H9 (cell line): ENCODE measurements at regions not wholly inside any gene's neighbourhood (a gene's known extent, or its start where the extent isn't known, plus 50 kb on each side); places are given as distances from the start of the nearest gene placed in this dataset.
"Not testable (repeated sequence)": the region's sequence is repeated elsewhere in the genome, so short reads cannot be mapped to it uniquely, and the experiment has no call there.

Experiments
- DNase-seq: peaks from one replicate; pipeline ENCODE4 v3.0.0-alpha.2; 2017
- H2AFZ ChIP-seq: one replicate; pipeline ENCODE4 v1.6.1; 2013; ENCODE audit warnings: mild to moderate bottlenecking, low read length, control low read depth, moderate library complexity
- H2AK5ac ChIP-seq: 2 replicates; pipeline ENCODE4 v1.6.1; 2013; ENCODE audit warnings: low read length, control low read depth, mixed read lengths; ENCODE audit not compliant: insufficient read length
- H2BK120ac ChIP-seq: one replicate; pipeline ENCODE4 v1.6.1; 2013; ENCODE audit warnings: low read depth, mild to moderate bottlenecking, low read length, control low read depth, inconsistent platforms; ENCODE audit not compliant: poor library complexity, severe bottlenecking
- H2BK12ac ChIP-seq: 2 replicates; pipeline ENCODE4 v1.6.1; 2013; ENCODE audit warnings: low read length, control low read depth, mixed read lengths, low read depth; ENCODE audit not compliant: insufficient read length
- H2BK15ac ChIP-seq: 2 replicates; pipeline ENCODE4 v1.6.1; 2013; ENCODE audit warnings: low read depth, low read length, control low read depth
- H2BK20ac ChIP-seq: one replicate; pipeline ENCODE4 v1.6.1; 2013; ENCODE audit warnings: low read depth, mild to moderate bottlenecking, low read length, control low read depth, inconsistent platforms; ENCODE audit not compliant: poor library complexity, severe bottlenecking
- H2BK5ac ChIP-seq: 2 replicates; pipeline ENCODE4 v1.6.1; 2013; ENCODE audit warnings: low read length, control low read depth, mixed read lengths; ENCODE audit not compliant: insufficient read length
- H3K14ac ChIP-seq: 2 replicates; pipeline ENCODE4 v1.6.1; 2013; ENCODE audit warnings: low read length, control low read depth; ENCODE audit not compliant: insufficient read depth
- H3K18ac ChIP-seq: 2 replicates; pipeline ENCODE4 v1.6.1; 2013; ENCODE audit warnings: low read depth, mild to moderate bottlenecking, mixed read lengths, low read length, control low read depth; ENCODE audit not compliant: insufficient read length
- H3K23ac ChIP-seq: 2 replicates; pipeline ENCODE4 v1.6.1; 2013; ENCODE audit warnings: low read length, control low read depth, mixed read lengths, low read depth; ENCODE audit not compliant: insufficient read length
- H3K23me2 ChIP-seq: 2 replicates; pipeline ENCODE4 v1.6.1; 2013; ENCODE audit warnings: low read depth, mild to moderate bottlenecking, mixed read lengths, low read length, control low read depth; ENCODE audit not compliant: insufficient read length, poor library complexity, severe bottlenecking
- H3K27ac ChIP-seq: 2 replicates; pipeline ENCODE4 v1.5.1; 2013; ENCODE audit warnings: low read length, control low read depth, mixed read lengths, low read depth; ENCODE audit not compliant: insufficient read length
- H3K27me3 ChIP-seq: 2 replicates; pipeline ENCODE4 v1.6.1; 2013; ENCODE audit warnings: low read length, control low read depth, inconsistent platforms; ENCODE audit not compliant: insufficient read depth
- H3K4ac ChIP-seq: 2 replicates; pipeline ENCODE4 v1.6.1; 2013; ENCODE audit warnings: low read depth, mild to moderate bottlenecking, control low read depth, inconsistent platforms, low read length, moderate library complexity
- H3K4me1 ChIP-seq: 2 replicates; pipeline ENCODE4 v1.6.1; 2013; ENCODE audit warnings: low read length, control low read depth, inconsistent platforms; ENCODE audit not compliant: insufficient read depth
- H3K4me2 ChIP-seq: 2 replicates; pipeline ENCODE4 v1.6.1; 2013; ENCODE audit warnings: low read length, control low read depth, mixed read lengths; ENCODE audit not compliant: insufficient read length, insufficient read depth
- H3K56ac ChIP-seq: 2 replicates; pipeline ENCODE4 v1.6.1; 2013; ENCODE audit warnings: low read depth, mild to moderate bottlenecking, mixed read lengths, low read length, control low read depth; ENCODE audit not compliant: insufficient read length
- H3K79me1 ChIP-seq: 2 replicates; pipeline ENCODE4 v1.6.1; 2013; ENCODE audit warnings: low read depth, mild to moderate bottlenecking, moderate library complexity, low read length, control low read depth, inconsistent platforms; ENCODE audit not compliant: insufficient read depth, poor library complexity, severe bottlenecking
- H3K79me2 ChIP-seq: 2 replicates; pipeline ENCODE4 v1.6.1; 2013; ENCODE audit warnings: low read length, control low read depth, inconsistent platforms; ENCODE audit not compliant: insufficient read depth
- H3K9ac ChIP-seq: 2 replicates; pipeline ENCODE4 v1.6.1; 2013; ENCODE audit warnings: low read length, control low read depth, mixed read lengths; ENCODE audit not compliant: insufficient read length; ENCODE audit errors: extremely low read depth
- H3K9me3 ChIP-seq: one replicate; pipeline ENCODE4 v1.6.1; 2013; ENCODE audit warnings: low read depth, low read length, inconsistent platforms; ENCODE audit not compliant: control insufficient read depth
- H3T11ph ChIP-seq: one replicate; pipeline ENCODE4 v1.6.1; 2013; ENCODE audit warnings: mild to moderate bottlenecking, low read length, control low read depth, inconsistent platforms
- H4K20me1 ChIP-seq: one replicate; pipeline ENCODE4 v1.6.1; 2013; ENCODE audit not compliant: control insufficient read depth, insufficient read length, insufficient read depth
- H4K5ac ChIP-seq: 2 replicates; pipeline ENCODE4 v1.6.1; 2013; ENCODE audit warnings: low read depth, mild to moderate bottlenecking, mixed read lengths, low read length, control low read depth; ENCODE audit not compliant: insufficient read length
- H4K8ac ChIP-seq: replicated peaks from 2 replicates; pipeline ENCODE4 v1.6.1; 2013; ENCODE audit warnings: low read length, control low read depth, mixed read lengths, low read depth; ENCODE audit not compliant: insufficient read length
- H4K91ac ChIP-seq: 2 replicates; pipeline ENCODE4 v1.6.1; 2013; ENCODE audit warnings: low read depth, mild to moderate bottlenecking, moderate library complexity, mixed read lengths, low read length, control low read depth; ENCODE audit not compliant: insufficient read length
- H3K27ac Mint-ChIP-seq, 3 experiments: 2 replicates in 2 of 3; 3 replicates in 1 of 3; pipeline ENCODE4 v1.8.0; 2020 to 2021; ENCODE audit warnings: mixed read lengths in 3 of 3, mild to moderate bottlenecking in 1 of 3, moderate library complexity in 1 of 3
- H3K27me3 Mint-ChIP-seq: 2 replicates; pipeline ENCODE4 v1.8.0; 2021; ENCODE audit warnings: low read depth, mild to moderate bottlenecking, moderate library complexity, mixed read lengths
- H3K36me3 Mint-ChIP-seq, 3 experiments: 2 replicates in 2 of 3; 3 replicates in 1 of 3; pipeline ENCODE4 v1.8.0; 2020 to 2021; ENCODE audit warnings: low read depth in 3 of 3, mixed read lengths in 3 of 3; ENCODE audit not compliant: insufficient read depth in 1 of 3
- H3K4me1 Mint-ChIP-seq, 2 experiments: 2 replicates each; pipeline ENCODE4 v1.8.0; 2020; ENCODE audit warnings: mixed read lengths in 2 of 2
- H3K4me3 Mint-ChIP-seq, 2 experiments: 2 replicates in 1 of 2; 3 replicates in 1 of 2; pipeline ENCODE4 v1.8.0; 2020 to 2021; ENCODE audit warnings: mild to moderate bottlenecking in 2 of 2, mixed read lengths in 2 of 2, moderate library complexity in 1 of 2
- H3K9me3 Mint-ChIP-seq, 2 experiments: 2 replicates in 1 of 2; 3 replicates in 1 of 2; pipeline ENCODE4 v1.8.0; 2020; ENCODE audit warnings: mild to moderate bottlenecking in 2 of 2, mixed read lengths in 2 of 2, moderate library complexity in 1 of 2
- WGBS: extraction: QIAGEN DNeasy Blood & Tissue Kit; methylation state at CpG from one replicate; pipeline ENCODE4 v1.1.7; 2013; ENCODE audit warnings: missing lambda C conversion rate, low lambda C conversion rate, mixed read lengths; ENCODE audit not compliant: insufficient read length; ENCODE audit errors: extremely low coverage; 5-methylcytosine and 5-hydroxymethylcytosine counted together
- TF ChIP-seq, protein P1 (sequence below): fragments of 200-600 bp; sonication (generic); conservative IDR thresholded peaks from 3 replicates; pipeline ENCODE4 v1.8.0; 2021; ENCODE audit warnings: antibody characterized with exemption, mild to moderate bottlenecking

DNA sequence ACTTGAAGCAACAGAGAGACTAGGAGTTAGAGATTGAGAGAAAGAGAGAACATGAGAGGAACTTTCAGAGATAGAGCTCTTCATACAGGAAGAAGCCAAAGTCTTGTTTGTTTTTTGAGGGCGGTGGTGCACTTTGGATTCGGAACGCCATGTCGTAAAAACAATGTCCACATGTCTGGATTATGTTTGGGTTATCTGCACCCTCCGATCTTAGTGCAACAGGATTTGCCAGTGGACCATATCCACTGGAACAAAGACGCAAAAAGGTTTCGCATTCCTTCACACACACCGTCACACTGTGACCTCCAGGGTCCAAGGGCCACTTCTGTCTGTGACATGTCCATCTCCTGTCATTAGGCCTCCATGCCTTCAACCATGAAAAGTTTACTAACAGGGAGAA lies 141.8 kb upstream of the ATP11B start:
- Histone ChIP-seq H3K79me1 (no peaks in the 10 kb centered on the region), H3K14ac (no peak overlapping the region), H3K56ac (no peak overlapping the region), H2BK20ac (no peak overlapping the region), H3K4me2 (no peak overlapping the region), H3K27ac (no peak overlapping the region), H3T11ph (no peak overlapping the region), H2BK12ac (no peak overlapping the region), H4K20me1 (no peaks in the 10 kb centered on the region), H3K4ac (no peak overlapping the region), H3K18ac (no peak overlapping the region), H3K23me2 (no peaks in the 10 kb centered on the region), H3K9ac (no peak overlapping the region), H2AK5ac (no peak overlapping the region), H3K79me2 (no peaks in the 10 kb centered on the region), H4K5ac (no peak overlapping the region), H2BK5ac (no peak overlapping the region), H3K23ac (no peak overlapping the region), H3K4me1 (no peaks in the 10 kb centered on the region), H2BK15ac (no peak overlapping the region), H2AFZ (no peak overlapping the region), H3K9me3 (no peaks in the 10 kb centered on the region), H4K8ac (no peak overlapping the region), H2BK120ac (no peak overlapping the region), H4K91ac (no peak overlapping the region), H3K27me3 (no peaks in the 10 kb centered on the region)
- H3K4me3 Mint-ChIP-seq: no peak overlapping the region
- peak overlapping the region in 1 of 3 experiments; percentile 76; a peak in 2 of 7 replicates for H3K27ac Mint-ChIP-seq
- H3K36me3 Mint-ChIP-seq: no peaks in the 10 kb centered on the region
- no peak for DNase-seq
- no peaks in the 10 kb centered on the region for H3K27me3 Mint-ChIP-seq
- no CpG with 5 or more reads among the region's 8 CpGs for WGBS
- H3K9me3 Mint-ChIP-seq: peaks cover 0 to 2% of the 10 kb centered on the region in 2 experiments; a peak in 1 of 5 replicates
- H3K4me1 Mint-ChIP-seq: no peaks in the 10 kb centered on the region
- TF ChIP-seq, protein P1, sequence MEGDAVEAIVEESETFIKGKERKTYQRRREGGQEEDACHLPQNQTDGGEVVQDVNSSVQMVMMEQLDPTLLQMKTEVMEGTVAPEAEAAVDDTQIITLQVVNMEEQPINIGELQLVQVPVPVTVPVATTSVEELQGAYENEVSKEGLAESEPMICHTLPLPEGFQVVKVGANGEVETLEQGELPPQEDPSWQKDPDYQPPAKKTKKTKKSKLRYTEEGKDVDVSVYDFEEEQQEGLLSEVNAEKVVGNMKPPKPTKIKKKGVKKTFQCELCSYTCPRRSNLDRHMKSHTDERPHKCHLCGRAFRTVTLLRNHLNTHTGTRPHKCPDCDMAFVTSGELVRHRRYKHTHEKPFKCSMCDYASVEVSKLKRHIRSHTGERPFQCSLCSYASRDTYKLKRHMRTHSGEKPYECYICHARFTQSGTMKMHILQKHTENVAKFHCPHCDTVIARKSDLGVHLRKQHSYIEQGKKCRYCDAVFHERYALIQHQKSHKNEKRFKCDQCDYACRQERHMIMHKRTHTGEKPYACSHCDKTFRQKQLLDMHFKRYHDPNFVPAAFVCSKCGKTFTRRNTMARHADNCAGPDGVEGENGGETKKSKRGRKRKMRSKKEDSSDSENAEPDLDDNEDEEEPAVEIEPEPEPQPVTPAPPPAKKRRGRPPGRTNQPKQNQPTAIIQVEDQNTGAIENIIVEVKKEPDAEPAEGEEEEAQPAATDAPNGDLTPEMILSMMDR: no peak

DNA sequence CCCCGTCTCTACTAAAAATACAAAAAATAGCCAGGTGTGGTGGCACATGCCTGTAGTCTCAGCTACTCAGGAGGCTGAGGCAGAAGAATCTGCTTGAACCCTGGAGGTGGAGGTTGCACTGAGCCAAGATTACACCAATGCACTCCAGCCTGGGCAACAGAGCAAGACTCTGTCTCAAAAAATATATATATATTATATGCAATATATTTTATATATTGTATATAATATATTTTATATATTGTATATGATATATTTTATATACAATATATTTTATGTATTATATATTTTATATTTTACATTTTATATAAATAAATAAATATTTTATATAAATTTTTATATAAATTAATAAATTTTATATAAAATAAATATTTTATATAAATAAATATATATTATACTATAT lies 140.2 kb upstream of the ATP11B start:
- DNase-seq, H2AFZ ChIP-seq, H3K9me3 ChIP-seq, H2BK5ac ChIP-seq, H3K4me3 Mint-ChIP-seq, H2BK20ac ChIP-seq, H3K27ac Mint-ChIP-seq, H3K4me1 ChIP-seq, H3K9me3 Mint-ChIP-seq, H2BK12ac ChIP-seq, H3K27me3 ChIP-seq, H3K4ac ChIP-seq, H4K8ac ChIP-seq, H3K27ac ChIP-seq, H3K79me1 ChIP-seq, H3K14ac ChIP-seq, H2AK5ac ChIP-seq, H3K36me3 Mint-ChIP-seq, H3K27me3 Mint-ChIP-seq, H4K5ac ChIP-seq, H3K23me2 ChIP-seq, H4K91ac ChIP-seq, H3K79me2 ChIP-seq, H2BK15ac ChIP-seq, H3T11ph ChIP-seq, H3K23ac ChIP-seq, H3K9ac ChIP-seq, H3K4me1 Mint-ChIP-seq, H3K4me2 ChIP-seq, H3K18ac ChIP-seq, H4K20me1 ChIP-seq, H3K56ac ChIP-seq, H2BK120ac ChIP-seq: not testable (repeated sequence)
- no CpG with 5 or more reads among the region's 1 CpG for WGBS
